HepG2 (cell line): ENCODE measurements at regions not wholly inside any gene's neighbourhood (a gene's known extent, or its start where the extent isn't known, plus 50 kb on each side); places are given as distances from the start of the nearest gene placed in this dataset.

Experiments
- ATAC-seq: fragments of 200-7000 bp; cut with Tn5 transposase; 3 replicates; pipeline ENCODE4 v1.9.1; 2020; ENCODE audit warnings: mild to moderate bottlenecking, moderate library complexity
- BruUV-seq: library from RNA; stranded (reverse); fragments of 400-500 nt; replicated peaks from 2 replicates; lab custom pipeline; 2021; lab: Mats Ljungman, UMichigan
- CTCF ChIA-PET: fragments of 300-600 bp; formaldehyde crosslinking; extraction: SDS; loops from one replicate; lab custom pipeline; 2021; ENCODE audit warnings: low total read pairs, inconsistent platforms, low intra/inter-chr PET ratio; lab: Yijun Ruan, JAX
- POLR2A ChIA-PET: fragments of 350-600 bp; sonication (Branson Sonifier 250); formaldehyde crosslinking; loops from one replicate; lab custom pipeline; 2020; ENCODE audit warnings: antibody characterized with exemption, inconsistent platforms; lab: Yijun Ruan, JAX
- DNase-seq: peaks from one replicate; pipeline ENCODE4 v3.0.0-alpha.2; 2015; ENCODE audit warnings: low spot score
- FAIRE-seq: peaks from 3 replicates; lab custom pipeline; 2011; peaks lifted over from hg19 to GRCh38; lab: Jason Lieb, UNC
- H2AFZ ChIP-seq: one replicate; pipeline ENCODE4 v1.6.1; 2011; ENCODE audit warnings: low read length, inconsistent platforms
- H3K27ac ChIP-seq: fragments of 300-600 bp; 3 replicates; pipeline ENCODE4 v1.8.0; 2011; ENCODE audit warnings: mixed run types, mild to moderate bottlenecking, mixed read lengths, low read length, inconsistent platforms; ENCODE audit not compliant: insufficient read depth; ENCODE audit errors: extremely low read length
- H3K27me3 ChIP-seq, 2 experiments: fragments of 200-600 bp in 1 of 2; 2 replicates in 1 of 2; 3 replicates in 1 of 2; pipeline versions ENCODE4 v1.6.0 to v1.8.0; 2011; ENCODE audit warnings: low read length in 2 of 2, mild to moderate bottlenecking in 2 of 2, moderate library complexity in 2 of 2, inconsistent platforms in 1 of 2; ENCODE audit not compliant: insufficient read depth in 2 of 2, control insufficient read depth in 1 of 2
- H3K36me3 ChIP-seq, 2 experiments: fragments of 200-600 bp in 1 of 2; replicated peaks in 1 of 2; 2 replicates in 1 of 2; 3 replicates in 1 of 2; pipeline versions ENCODE4 v1.5.1 to v1.8.0; 2011; ENCODE audit warnings: low read length in 2 of 2, inconsistent platforms in 1 of 2; ENCODE audit not compliant: insufficient read depth in 2 of 2, control insufficient read depth in 1 of 2
- H3K4me1 ChIP-seq: 2 replicates; pipeline ENCODE4 v1.5.1; 2012; ENCODE audit warnings: low read length, inconsistent platforms; ENCODE audit not compliant: insufficient read depth
- H3K4me2 ChIP-seq: 2 replicates; pipeline ENCODE4 v1.6.0; 2011; ENCODE audit warnings: low read depth, low read length, inconsistent platforms
- H3K4me3 ChIP-seq, 3 experiments: fragments of 200-600 bp in 1 of 3; sonication (generic), shearing (Covaris generic) in 1 of 3; replicated peaks in 1 of 3; 2 replicates each; pipeline ENCODE4 v1.5.1; 2011 to 2016; ENCODE audit warnings: low read length in 3 of 3, inconsistent platforms in 2 of 3, low read depth in 2 of 3, mild to moderate bottlenecking in 2 of 3, control low read depth in 1 of 3, mixed read lengths in 1 of 3; ENCODE audit not compliant: insufficient read depth in 1 of 3
- H3K79me2 ChIP-seq: one replicate; pipeline ENCODE4 v1.6.1; 2011; ENCODE audit warnings: low read length, inconsistent platforms; ENCODE audit not compliant: insufficient read depth
- H3K9ac ChIP-seq: 2 replicates; pipeline ENCODE4 v1.6.0; 2011; ENCODE audit warnings: mild to moderate bottlenecking, low read depth, low read length, inconsistent platforms; ENCODE audit not compliant: insufficient read depth
- H3K9me3 ChIP-seq: 2 replicates; pipeline ENCODE4 v1.5.1; 2012; ENCODE audit warnings: mild to moderate bottlenecking, low read length
- H4K20me1 ChIP-seq: 2 replicates; pipeline ENCODE4 v1.6.0; 2011; ENCODE audit warnings: inconsistent platforms, mild to moderate bottlenecking, low read length, moderate library complexity; ENCODE audit not compliant: insufficient read depth
- ADNP ChIP-seq: sonication (generic); formaldehyde crosslinking; IDR thresholded peaks from 2 replicates; pipeline ENCODE4 v1.4.0; 2020; ENCODE audit warnings: missing genetic modification reagents
- CENPX ChIP-seq: sonication (generic); formaldehyde crosslinking; IDR thresholded peaks from 2 replicates; pipeline ENCODE4 v1.9.0; 2021; ENCODE audit warnings: mild to moderate bottlenecking, missing genetic modification reagents, moderate library complexity
- CSRNP1 ChIP-seq: sonication (generic); formaldehyde crosslinking; IDR thresholded peaks from 2 replicates; pipeline ENCODE4 v1.8.1; 2023; ENCODE audit warnings: mild to moderate bottlenecking, missing genetic modification reagents
- EEA1 ChIP-seq: sonication (generic); formaldehyde crosslinking; IDR thresholded peaks from 2 replicates; pipeline ENCODE4 v1.5.1; 2020; ENCODE audit warnings: mild to moderate bottlenecking, missing genetic modification reagents, borderline replicate concordance
- KAT7 ChIP-seq: IDR thresholded peaks from 2 replicates; pipeline ENCODE4 v1.6.1; 2018; ENCODE audit warnings: borderline replicate concordance, missing compliant biosample characterization
- KLF13 ChIP-seq: sonication (generic); formaldehyde crosslinking; IDR thresholded peaks from 2 replicates; pipeline ENCODE4 v1.4.0; 2020; ENCODE audit warnings: mild to moderate bottlenecking, missing genetic modification reagents
- PAX8 ChIP-seq: sonication (generic); formaldehyde crosslinking; IDR thresholded peaks from 2 replicates; pipeline ENCODE4 v1.8.0; 2022; ENCODE audit warnings: mild to moderate bottlenecking, missing genetic modification reagents, borderline replicate concordance
- TBL1XR1 ChIP-seq: fragments of 150-350 bp; IDR thresholded peaks from 2 replicates; pipeline ENCODE4 v1.6.1; 2014; ENCODE audit warnings: borderline replicate concordance, low read length; ENCODE audit not compliant: partially characterized antibody
- ZBTB1 ChIP-seq: sonication (generic); formaldehyde crosslinking; IDR thresholded peaks from 2 replicates; pipeline ENCODE4 v1.4.0; 2020; ENCODE audit warnings: missing genetic modification reagents, borderline replicate concordance
- ZBTB20 ChIP-seq: sonication (generic); formaldehyde crosslinking; IDR thresholded peaks from 2 replicates; pipeline ENCODE4 v1.8.1; 2023; ENCODE audit warnings: missing genetic modification reagents, low read depth, mild to moderate bottlenecking, borderline replicate concordance
- ZNF121 ChIP-seq: sonication (generic); formaldehyde crosslinking; IDR thresholded peaks from 2 replicates; pipeline ENCODE4 v1.5.0; 2020; ENCODE audit warnings: mild to moderate bottlenecking, missing genetic modification reagents
- ZNF577 ChIP-seq: sonication (generic); formaldehyde crosslinking; IDR thresholded peaks from 2 replicates; pipeline ENCODE4 v1.4.0; 2020; ENCODE audit warnings: mild to moderate bottlenecking, low read depth, missing genetic modification reagents, borderline replicate concordance
- in situ Hi-C: cut with HindIII; loops from 2 replicates; pipeline ENCODE4 v1.10.0; 2017; ENCODE audit warnings: low pct_unique_long_range_greater_than_20kb; ENCODE audit not compliant: extremely low pct_ligation_motif_present
- intact Hi-C: fragments of 100-400 bp; cut with micrococcal nuclease; formaldehyde crosslinking; loops from one replicate; pipeline ENCODE4 v1.10.0; 2022; ENCODE audit not compliant: unreplicated experiment
- TF ChIP-seq, protein P1 (sequence below): sonication (generic); formaldehyde crosslinking; IDR thresholded peaks from 2 replicates; pipeline ENCODE4 v1.4.0; 2020; ENCODE audit warnings: missing genetic modification reagents, borderline replicate concordance
- TF ChIP-seq, protein P2 (sequence below): sonication (generic); formaldehyde crosslinking; IDR thresholded peaks from 2 replicates; pipeline ENCODE4 v1.4.0; 2020; ENCODE audit warnings: missing genetic modification reagents

DNA sequence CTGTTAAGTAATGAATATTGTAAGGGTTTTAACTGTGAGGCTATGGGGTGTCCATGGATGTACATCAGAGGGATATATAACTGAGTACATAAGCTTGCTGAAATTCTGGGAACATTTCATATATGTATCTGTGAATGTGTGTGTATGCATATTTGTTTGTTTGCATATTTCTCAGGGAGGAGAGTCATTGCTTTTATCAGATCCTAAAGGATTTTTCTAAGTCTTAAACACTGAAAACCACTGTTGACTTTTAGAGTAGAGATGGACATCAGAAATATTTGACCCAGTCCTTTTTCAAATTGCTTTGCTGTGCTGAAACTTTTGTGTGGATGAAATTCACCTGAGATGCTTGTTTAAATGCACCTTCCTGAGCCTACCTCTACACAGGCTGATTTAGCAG is 410.6 kb downstream of the METTL15 start:
- H3K9me3 ChIP-seq = peaks cover 7% of the 10 kb centered on the region
- intact Hi-C loops (no loop called here), in situ Hi-C loops (no loop called here)
- no peak for DNase-seq
- H3K9ac ChIP-seq = no peak overlapping the region
- H3K4me3 ChIP-seq = no peak overlapping the region
- no peak for ATAC-seq
- CTCF ChIA-PET = no interaction called here
- H3K4me1 ChIP-seq = no peaks in the 10 kb centered on the region
- no peaks in the 10 kb centered on the region for H3K79me2 ChIP-seq
- FAIRE-seq = no peak
- H4K20me1 ChIP-seq = no peaks in the 10 kb centered on the region
- no TSS peak for BruUV-seq
- POLR2A ChIA-PET = no interaction called here
- H2AFZ ChIP-seq = no peak overlapping the region
- TF ChIP-seq TBL1XR1 (no peak), ZNF577 (CRISPR knock-in tag) (no peak), ZNF121 (CRISPR knock-in tag) (no peak), CENPX (CRISPR knock-in tag) (no peak), CSRNP1 (no peak), ADNP (CRISPR knock-in tag) (no peak), ZBTB1 (CRISPR knock-in tag) (no peak), PAX8 (no peak), EEA1 (CRISPR knock-in tag) (no peak), ZBTB20 (no peak), KLF13 (CRISPR knock-in tag) (no peak), KAT7 (CRISPR knock-in tag) (no peak)
- TF ChIP-seq, protein P1, sequence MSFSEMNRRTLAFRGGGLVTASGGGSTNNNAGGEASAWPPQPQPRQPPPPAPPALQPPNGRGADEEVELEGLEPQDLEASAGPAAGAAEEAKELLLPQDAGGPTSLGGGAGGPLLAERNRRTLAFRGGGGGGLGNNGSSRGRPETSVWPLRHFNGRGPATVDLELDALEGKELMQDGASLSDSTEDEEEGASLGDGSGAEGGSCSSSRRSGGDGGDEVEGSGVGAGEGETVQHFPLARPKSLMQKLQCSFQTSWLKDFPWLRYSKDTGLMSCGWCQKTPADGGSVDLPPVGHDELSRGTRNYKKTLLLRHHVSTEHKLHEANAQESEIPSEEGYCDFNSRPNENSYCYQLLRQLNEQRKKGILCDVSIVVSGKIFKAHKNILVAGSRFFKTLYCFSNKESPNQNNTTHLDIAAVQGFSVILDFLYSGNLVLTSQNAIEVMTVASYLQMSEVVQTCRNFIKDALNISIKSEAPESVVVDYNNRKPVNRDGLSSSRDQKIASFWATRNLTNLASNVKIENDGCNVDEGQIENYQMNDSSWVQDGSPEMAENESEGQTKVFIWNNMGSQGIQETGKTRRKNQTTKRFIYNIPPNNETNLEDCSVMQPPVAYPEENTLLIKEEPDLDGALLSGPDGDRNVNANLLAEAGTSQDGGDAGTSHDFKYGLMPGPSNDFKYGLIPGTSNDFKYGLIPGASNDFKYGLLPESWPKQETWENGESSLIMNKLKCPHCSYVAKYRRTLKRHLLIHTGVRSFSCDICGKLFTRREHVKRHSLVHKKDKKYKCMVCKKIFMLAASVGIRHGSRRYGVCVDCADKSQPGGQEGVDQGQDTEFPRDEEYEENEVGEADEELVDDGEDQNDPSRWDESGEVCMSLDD (CRISPR knock-in tag) = no peak
- TF ChIP-seq, protein P2, sequence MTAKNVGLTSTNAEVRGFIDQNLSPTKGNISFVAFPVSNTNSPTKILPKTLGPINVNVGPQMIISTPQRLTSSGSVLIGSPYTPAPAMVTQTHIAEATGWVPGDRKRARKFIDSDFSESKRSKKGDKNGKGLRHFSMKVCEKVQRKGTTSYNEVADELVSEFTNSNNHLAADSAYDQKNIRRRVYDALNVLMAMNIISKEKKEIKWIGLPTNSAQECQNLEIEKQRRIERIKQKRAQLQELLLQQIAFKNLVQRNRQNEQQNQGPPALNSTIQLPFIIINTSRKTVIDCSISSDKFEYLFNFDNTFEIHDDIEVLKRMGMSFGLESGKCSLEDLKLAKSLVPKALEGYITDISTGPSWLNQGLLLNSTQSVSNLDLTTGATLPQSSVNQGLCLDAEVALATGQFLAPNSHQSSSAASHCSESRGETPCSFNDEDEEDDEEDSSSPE = no peak
- no peak overlapping the region for H3K4me2 ChIP-seq
- H3K36me3 ChIP-seq = no peaks in the 10 kb centered on the region
- H3K27me3 ChIP-seq = no peaks in the 10 kb centered on the region
- H3K27ac ChIP-seq = no peak overlapping the region
